LNCaP clone FGC (cell line): ENCODE measurements at regions not wholly inside any gene's neighbourhood (a gene's known extent, or its start where the extent isn't known, plus 50 kb on each side); places are given as distances from the start of the nearest gene placed in this dataset.
"Not testable (repeated sequence)": the region's sequence is repeated elsewhere in the genome, so short reads cannot be mapped to it uniquely, and the experiment has no call there.

Experiments
- DNase-seq: peaks from one replicate; pipeline ENCODE4 v3.0.0-alpha.2; 2011; ENCODE audit warnings: low read depth
- H3K4me3 ChIP-seq: 2 replicates; pipeline ENCODE4 v1.5.1; 2011; ENCODE audit warnings: mild to moderate bottlenecking, low read depth, low read length, control low read depth
- TF ChIP-seq, protein P1 (sequence below): IDR thresholded peaks from 2 replicates; pipeline ENCODE4 v1.5.1; 2012; ENCODE audit warnings: mild to moderate bottlenecking; ENCODE audit not compliant: control insufficient read depth, insufficient read depth; ENCODE audit errors: extremely low read depth

DNA sequence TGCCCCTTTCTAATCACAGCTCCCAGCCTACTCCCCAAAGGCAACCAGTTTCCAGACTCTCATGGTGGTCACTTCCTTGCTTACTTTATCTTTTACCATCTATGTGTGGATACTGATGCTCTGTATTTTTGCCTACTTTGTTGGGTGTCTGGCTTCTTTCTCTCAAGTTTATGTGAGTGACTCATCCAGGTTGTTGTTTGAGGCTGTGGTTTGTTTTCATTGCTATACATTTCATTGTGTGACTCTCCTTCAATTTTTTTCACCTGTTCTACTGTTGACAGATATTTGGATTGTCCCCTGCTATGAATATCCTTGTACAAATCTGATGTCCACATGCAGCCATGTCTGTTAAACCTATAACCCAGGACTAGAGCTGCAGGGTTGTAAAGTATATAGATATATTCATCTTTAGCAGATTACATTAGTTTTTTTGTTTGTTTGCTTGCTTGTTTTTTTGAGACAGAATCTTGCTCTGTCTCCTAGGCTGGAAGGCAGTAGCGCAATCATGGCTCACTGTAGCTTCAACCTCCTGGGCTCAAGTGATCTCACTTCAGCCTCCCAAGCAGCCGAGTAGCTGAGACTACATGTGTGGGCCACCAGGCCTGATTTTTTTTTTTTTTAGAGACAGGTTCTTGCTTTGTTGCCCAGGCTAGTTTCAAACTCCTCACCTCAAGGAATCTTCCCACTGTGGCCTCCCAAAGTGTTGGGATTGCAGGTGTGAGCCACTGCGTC is 72.9 kb upstream of the EEF1E1 start:
- no peak overlapping the region for H3K4me3 ChIP-seq
- DNase-seq = no peak
- TF ChIP-seq, protein P1, sequence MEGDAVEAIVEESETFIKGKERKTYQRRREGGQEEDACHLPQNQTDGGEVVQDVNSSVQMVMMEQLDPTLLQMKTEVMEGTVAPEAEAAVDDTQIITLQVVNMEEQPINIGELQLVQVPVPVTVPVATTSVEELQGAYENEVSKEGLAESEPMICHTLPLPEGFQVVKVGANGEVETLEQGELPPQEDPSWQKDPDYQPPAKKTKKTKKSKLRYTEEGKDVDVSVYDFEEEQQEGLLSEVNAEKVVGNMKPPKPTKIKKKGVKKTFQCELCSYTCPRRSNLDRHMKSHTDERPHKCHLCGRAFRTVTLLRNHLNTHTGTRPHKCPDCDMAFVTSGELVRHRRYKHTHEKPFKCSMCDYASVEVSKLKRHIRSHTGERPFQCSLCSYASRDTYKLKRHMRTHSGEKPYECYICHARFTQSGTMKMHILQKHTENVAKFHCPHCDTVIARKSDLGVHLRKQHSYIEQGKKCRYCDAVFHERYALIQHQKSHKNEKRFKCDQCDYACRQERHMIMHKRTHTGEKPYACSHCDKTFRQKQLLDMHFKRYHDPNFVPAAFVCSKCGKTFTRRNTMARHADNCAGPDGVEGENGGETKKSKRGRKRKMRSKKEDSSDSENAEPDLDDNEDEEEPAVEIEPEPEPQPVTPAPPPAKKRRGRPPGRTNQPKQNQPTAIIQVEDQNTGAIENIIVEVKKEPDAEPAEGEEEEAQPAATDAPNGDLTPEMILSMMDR = no peak

DNA sequence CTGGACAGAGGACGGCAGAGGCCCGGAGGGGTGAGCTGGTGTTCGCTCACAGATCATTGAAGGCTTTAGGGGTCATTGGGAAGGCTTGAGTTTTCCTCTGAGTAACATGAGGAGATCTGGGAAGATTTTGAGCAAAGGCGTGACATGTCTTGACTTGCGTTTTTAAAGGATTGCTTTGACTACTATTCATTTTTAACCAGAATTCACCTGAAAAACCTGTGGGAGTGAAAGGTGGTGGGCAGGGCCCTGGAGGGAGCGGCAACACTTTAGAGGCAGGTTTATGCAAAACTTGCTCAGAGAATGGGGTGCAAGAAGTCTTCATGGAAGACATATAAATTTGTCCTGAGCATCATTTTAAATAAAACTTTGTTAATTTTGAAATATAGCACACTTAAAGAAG is 72.2 kb upstream of the EEF1E1 start:
- no peak for DNase-seq
- no peak overlapping the region for H3K4me3 ChIP-seq
- TF ChIP-seq, protein P1 = no peak

DNA sequence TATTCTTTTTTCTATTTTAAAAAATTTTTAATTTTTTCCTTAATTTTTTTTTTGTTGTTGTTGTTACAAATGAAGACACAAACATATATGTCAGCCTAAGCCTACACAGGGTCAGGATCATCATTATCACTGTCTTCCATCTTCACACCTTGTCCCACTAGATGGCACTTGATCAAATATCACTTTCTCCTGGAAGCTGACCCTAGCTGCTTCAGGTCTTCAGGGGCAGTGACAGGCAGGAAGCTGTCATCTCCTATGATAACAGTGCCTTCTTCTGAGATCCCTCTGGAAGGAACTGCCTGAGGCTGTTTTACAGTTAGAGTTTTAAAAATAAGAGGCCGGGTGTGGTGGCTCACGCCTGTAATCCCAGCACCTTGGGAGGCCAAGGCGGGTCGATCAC is 70.2 kb upstream of the EEF1E1 start:
- no peak overlapping the region for H3K4me3 ChIP-seq
- TF ChIP-seq, protein P1 = 0 out of 2 replicates have a peak, but pooled peaks have one; percentile 13
- DNase-seq = no peak

DNA sequence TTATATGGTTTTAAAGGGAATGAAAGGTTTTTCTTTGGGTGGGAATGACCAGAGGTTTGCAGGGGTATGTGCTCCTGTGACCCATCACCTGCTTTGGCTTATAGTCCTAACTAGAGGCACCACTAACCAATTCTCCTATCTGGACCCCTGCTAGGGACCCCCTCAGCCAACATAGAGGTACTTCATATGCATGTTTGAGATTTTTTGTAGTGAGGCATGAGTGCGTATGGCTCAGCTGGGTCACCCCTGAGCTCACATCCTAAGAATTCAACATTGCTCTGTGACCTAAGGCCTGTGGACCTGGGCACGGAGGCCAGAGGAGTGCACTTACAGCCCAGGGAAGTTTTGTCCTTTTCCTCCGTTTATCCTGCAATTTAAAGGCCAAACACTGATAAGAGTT is 68.4 kb upstream of the EEF1E1 start:
- H3K4me3 ChIP-seq = no peak overlapping the region
- DNase-seq = no peak
- TF ChIP-seq, protein P1 = no peak

DNA sequence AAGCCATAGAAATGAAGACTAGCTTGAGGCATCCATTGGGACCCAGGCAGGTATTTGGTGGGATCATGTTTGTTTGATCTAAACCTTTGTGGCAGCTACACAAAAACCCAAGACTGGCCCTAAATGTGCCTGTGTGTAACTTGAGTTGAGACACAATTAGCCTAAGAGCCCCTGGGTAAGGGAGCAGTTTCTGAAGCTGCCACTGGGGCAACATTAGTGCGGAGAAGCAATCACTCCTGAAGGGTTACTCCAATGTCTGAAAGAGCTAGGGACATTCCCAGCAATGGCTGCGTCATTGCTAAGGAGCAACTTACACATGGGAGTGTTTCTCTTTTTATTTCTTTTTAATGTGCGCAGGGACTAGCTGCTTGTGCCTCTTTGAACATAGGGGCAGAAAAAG is 67.9 kb upstream of the EEF1E1 start:
- no peak overlapping the region for H3K4me3 ChIP-seq
- TF ChIP-seq, protein P1 = no peak
- no peak for DNase-seq

DNA sequence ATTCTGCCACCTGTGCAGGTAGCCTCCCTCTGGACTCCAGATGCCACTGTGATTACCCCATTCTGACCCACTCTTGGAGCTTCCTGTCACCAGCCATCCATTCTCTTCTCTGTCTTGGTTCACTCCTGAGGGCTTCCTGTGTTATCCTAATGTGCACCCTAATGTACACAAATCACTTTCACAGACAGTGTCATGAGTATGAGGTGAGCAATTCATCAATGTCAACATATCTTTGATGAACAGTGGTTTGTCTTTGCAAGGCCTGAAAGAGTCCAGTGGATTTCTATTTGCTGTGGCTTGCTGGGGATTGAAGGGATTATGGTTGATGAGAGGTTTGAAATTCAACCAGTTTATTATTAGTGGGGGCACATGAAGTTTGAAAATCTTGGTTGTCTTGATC is 63.8 kb upstream of the EEF1E1 start:
- DNase-seq = no peak
- H3K4me3 ChIP-seq = no peak overlapping the region
- TF ChIP-seq, protein P1 = no peak

DNA sequence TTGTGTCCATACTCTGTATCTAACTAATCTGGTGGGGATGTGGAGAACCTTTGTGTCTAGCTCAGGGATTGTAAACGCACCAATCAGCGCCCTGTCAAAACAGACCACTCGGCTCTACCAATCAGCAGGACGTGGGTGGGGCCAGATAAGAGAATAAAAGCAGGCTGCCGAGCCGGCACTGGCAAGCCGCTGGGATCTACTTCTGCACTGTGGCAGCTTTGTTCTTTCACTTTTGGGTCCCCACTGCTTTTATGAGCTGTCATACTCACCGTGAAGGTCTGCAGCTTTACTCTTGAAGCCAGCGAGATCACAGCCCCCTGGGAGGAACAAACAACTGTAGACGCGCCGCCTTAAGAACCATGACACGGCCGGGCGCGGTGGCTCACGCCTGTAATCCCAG is 62.7 kb upstream of the EEF1E1 start:
- DNase-seq, H3K4me3 ChIP-seq: not testable (repeated sequence)

DNA sequence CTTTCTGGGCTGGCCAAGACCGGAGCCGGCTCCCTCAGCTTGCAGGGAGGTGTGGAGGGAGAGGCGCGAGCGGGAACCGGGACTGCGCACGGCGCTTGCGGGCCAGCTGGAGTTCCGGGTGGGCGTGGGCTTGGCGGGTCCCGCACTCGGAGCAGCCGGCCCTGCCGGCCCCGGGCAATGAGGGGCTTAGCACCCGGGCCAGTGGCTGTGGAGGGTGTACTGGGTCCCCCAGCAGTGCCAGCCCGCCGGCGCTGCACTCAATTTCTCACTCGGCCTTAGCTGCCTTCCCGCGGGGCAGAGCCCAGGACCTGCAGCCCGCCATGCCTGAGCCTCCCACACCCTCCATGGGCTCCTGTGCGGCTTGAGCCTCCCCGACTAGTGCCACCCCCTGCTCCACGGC is 61.9 kb upstream of the EEF1E1 start:
- H3K4me3 ChIP-seq, DNase-seq: not testable (repeated sequence)
